EH (cell line): ENCODE measurements at regions not wholly inside any gene's neighbourhood (a gene's known extent, or its start where the extent isn't known, plus 50 kb on each side); places are given as distances from the start of the nearest gene placed in this dataset.
"Not testable (repeated sequence)": the region's sequence is repeated elsewhere in the genome, so short reads cannot be mapped to it uniquely, and the experiment has no call there.

Experiments
- DNase-seq: peaks from one replicate; pipeline ENCODE4 v3.0.0-alpha.2; 2015; ENCODE audit warnings: low read depth

DNA sequence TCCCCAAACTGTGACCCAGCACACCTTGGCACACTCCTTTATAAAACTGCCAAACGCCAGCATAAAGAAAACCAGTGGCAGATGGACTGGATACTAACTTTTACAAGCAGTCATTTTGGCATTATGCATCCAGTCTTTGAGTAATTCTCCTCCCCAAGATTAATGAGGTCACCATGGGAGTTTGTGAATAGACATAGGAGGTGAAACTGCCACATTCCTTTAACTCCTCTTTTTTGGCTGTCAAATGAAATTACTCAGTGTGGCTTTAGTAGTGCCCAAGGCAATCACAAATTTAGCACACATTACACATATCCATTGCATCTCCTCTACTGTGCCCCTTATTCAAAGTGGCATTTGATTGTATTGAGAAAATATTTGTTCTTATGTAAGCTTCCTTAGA lies 315.3 kb upstream of the FGF13 start:
- DNase-seq, result no peak

DNA sequence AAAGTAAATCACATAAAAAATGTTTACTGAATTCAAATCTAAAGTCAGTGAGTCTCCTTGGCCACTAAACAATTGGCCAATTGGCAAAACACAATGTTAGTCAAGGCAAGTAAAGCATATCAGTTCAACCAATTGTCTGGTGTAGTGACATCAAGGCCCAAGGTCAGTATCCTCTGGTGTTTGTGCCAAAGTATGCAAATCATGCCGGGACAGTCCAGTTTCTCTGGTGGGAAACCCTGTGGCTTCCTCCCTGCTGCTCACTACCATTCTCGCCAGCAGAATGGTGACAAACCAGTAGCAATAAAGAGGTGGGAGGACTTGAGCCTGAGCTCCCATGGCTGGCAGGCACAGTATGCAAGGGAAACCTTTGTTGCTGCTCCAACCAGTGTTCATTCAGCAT lies 314.9 kb upstream of the FGF13 start:
- no peak for DNase-seq

DNA sequence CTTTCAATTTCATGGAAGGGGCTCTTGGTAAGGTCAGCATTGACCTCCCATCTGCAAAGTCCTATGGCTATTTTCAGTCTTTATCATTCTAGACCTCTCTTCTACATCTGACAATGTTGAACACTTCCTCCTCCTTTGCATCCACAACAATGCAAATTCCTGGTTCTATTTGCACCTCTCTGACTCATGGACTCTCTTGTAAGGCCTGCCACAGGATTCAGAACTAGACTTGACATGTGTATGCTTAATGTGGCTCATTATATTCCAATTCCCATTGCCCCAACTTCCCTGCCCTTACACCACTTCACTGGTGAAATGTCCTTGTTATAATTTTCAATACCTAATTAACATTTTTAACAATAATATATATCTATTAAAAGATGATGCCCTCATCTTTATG lies 314.3 kb upstream of the FGF13 start:
- DNase-seq, result no peak

DNA sequence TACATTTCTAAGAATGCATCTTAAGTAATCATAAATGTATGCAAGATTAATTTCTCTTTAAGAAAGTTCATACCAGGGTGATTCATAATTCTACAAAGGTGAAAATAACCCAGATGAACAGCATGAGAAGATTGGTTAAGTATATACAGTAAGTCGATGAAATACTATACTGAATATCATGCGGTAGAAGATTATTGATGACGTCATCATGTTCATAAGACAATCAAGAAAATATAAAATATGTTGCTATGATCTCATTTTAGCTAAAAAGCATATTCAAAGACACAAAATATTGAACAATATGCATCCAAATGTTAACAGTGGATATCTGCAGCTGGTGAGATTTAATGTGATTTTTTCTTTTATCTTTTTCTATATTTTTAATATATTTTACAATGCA lies 312.0 kb upstream of the FGF13 start:
- DNase-seq, result no peak

DNA sequence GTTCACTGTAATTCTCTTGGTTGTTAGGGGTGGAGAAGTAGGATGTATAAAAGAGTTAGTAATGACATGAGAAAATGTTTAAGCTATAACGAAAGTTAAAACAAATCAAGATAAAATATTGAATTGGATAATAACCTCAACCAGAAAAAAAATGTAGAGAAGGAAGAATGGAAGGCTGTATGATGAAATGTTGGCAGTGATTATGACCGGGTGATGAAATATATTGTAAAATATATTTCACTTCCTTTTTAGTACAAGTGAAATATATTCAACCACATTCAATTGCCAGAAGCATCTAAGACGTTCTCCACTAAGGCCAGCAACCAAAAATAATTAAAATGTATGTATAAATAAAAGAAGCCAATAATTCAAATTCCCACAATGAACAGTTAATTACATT lies 309.3 kb upstream of the FGF13 start:
- DNase-seq, result no peak

DNA sequence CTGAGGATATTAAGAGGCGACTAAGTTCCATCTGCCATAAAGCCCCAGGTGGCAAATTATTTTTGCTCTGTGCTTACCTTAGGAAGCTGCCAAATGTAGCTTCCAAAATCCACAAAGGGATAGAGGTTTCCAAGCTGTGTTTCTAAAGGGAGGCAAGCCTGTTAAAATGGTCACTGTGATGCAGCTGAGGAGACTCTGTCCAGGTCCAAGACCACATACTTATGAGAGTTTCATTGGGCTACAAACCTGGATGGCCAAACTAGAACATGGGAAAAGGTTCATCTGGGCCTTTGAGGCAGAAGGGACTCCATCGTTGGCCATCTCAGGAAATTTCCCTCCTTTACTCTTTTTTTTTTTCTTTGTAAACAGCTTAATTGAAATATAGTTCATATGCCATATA lies 306.9 kb upstream of the FGF13 start:
- no peak for DNase-seq

DNA sequence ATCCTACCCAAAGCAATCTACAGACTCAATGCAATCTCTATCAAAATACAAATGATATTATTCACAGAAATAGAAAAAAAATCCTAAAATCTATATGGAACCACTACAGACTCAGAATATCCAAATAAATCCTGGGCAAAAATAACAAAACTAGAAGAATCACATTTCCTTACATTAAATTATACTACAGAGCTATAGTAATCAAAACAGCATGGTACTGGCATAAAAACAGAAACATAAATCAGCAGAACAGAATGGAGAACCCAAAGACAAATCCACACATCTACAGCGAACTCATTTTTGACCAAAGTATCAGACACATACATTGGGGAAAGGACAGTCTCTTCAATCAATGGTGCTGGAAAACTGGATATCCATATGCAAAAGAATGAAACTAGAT lies 304.1 kb upstream of the FGF13 start:
- no peak for DNase-seq

DNA sequence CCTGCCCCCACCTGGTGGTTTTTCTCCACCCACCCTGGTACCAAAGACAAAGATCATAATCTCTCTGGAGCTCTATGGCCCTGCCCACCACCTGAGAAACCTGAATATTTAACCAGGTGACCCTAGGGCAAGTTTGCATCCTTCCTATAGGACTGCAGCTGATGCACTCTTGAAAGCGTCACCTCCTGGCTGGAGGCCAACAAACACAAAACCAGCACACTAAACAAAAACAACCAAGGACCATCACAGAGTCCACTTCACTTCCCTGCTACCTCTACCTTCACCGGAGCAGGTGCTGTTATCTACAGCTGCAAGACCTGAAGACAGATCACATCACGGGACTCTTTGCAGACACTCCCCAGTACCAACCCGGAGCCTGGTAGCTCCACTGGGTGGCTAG lies 296.7 kb upstream of the FGF13 start:
- DNase-seq, result no peak

DNA sequence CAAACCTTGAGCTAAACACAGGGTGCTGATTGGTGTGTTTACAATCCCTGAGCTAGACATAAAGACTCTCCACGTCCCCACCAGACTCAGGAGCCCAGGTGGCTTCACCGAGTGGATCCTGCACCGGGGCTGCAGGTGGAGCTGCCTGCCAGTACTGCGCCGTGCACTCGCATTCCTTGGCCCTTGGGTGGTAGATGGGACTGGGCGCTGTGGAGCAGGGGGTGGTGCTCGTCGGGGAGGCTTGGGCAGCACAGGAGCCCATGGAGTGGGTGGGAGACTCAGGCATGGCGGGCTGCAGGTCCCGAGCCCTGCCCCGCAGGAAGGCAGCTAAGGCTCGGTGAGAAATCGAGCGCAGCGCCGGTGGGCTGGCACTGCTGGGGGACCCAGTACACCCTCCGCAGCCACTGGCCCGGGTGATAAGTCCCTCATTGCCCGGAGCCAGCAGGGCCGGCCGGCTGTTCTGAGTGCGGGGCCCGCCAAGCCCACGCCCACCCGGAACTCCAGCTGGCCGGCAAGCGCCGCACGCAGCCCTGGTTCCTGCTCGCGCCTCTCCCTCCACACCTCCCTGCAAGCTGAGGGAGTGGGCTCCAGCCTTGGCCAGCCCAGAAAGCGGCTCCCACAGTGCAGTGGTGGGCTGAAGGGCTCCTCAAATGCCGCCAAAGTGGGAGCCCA lies 292.5 kb upstream of the FGF13 start:
- not testable (repeated sequence) for DNase-seq

DNA sequence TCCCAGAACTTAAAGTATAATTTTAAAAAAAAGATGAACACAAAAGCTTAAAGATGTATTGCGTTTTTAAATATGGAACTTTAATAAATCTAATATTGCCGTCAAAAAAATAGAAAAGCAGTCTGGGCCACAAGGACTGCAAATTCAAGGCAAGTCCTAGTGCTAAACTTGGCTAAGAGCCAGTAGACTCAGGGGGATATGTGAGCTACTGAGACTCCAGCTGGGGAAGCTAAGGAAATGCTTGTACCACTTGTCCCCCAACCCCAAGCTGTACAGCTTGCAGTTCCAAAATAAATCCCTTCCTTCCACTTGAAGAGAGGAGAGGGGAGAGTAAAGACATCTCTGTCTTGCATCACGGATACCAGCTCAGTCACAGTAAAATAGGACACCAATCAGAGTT lies 290.8 kb upstream of the FGF13 start:
- DNase-seq, result no peak

DNA sequence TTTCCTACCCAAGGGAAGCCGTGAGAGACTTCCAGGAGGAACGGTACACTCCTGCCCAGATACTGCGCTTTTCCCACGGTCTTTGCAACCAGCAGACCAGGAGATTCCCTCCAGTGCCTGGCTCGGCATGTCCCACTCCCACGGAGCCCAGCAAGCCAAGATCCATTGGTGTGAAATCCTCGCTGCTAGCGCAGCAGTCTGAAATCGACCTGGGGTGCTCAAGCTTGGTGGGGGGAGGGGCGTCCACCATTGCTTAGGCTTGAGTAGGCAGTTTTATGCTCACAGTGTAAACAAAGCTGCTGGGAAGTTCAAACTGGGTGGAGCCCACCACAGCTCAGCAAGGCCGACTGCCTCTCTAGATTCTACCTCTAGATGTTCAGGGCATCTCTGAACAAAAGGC lies 284.8 kb upstream of the FGF13 start:
- DNase-seq, result no peak

DNA sequence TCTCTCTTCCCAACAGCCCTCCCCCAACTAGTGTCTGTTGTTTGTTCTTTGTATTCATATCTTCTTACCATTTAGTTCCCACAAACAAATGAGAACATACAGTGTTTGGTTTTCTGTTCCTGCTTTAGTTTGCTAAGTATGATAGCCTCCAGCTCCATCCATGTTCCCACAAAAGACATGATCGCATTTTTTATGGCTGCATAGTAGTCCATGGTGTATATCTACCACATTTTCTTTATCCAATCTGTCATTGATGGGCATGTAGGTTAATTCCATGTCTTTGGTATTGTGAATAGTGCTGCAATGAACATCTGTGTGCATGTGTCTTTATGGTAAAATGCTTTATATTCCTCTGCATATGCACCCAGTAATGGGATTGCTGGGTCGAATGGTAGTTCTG lies 283.9 kb upstream of the FGF13 start:
- no peak for DNase-seq

DNA sequence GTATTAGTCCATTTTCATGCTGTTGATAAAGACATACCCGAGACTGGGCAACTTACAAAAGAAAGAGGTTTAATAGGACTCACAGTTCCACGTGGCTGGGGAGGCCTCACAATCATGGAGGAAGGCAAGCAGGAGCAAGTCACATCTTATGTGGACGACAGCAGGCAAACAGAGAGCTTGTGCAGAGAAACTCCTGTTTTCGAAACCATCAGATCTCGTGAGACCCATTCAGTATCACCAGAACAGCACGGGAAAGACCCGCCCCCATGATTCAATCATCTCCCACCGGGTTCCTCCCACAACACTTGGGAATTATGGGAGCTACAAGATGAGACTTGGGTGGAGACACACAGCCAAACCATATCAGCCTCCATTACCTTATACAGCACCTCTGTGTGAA lies 278.9 kb upstream of the FGF13 start:
- not testable (repeated sequence) for DNase-seq

DNA sequence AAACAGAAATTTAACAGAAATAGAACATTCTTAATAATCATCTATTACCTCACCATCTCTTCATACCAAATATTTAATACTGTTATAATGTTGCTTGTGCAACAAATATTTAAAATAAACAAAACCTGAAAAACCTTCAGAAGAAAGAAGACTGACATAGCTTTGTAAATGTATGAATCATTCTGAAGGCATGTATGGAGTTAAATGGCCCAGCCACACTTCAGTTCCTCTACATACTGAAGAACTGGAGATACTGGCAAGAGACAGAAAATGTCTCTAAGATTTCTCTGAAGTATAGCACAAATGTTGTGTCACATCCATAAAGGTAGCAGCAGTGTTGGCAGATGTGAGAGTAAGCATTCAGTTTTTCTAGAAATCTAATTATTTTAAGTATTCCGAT lies 275.3 kb upstream of the FGF13 start:
- no peak for DNase-seq

DNA sequence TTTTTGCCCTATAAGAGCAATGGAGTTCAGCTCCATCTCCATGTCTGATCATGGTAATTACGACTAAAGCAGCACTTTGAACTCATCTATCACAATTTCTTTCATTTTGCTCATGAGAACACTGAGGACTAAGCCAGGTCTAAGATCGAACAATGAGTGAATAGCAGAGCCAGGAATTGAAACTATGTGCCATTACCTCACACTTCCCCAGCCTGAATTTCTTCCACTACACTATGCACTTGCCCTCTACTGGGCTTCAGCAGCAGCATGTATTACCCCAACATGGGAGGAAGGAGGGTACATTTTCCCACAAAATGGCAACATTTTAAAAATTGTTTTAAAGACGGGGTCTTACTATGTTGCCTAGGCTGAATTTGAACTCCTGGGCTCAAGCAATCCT lies 274.7 kb upstream of the FGF13 start:
- no peak for DNase-seq

DNA sequence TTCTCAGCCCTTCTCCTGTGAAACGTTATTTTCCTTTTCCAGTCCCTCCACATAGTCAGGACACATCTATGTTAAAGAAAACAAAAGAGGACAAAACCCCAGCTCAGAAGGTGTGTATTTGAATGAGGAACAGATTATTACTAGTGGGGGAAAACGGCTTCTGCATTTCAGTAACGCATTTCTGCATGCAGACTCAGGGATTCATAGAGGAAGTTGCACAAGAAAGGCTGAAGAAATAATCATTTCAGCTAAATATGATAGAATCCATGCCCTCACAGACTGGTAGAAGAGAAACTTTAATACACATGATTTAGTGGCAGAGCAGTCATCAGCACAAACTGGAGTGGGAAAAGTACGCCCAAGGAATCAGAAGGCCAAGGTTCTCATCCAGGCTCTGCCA lies 270.8 kb upstream of the FGF13 start:
- DNase-seq, result no peak

DNA sequence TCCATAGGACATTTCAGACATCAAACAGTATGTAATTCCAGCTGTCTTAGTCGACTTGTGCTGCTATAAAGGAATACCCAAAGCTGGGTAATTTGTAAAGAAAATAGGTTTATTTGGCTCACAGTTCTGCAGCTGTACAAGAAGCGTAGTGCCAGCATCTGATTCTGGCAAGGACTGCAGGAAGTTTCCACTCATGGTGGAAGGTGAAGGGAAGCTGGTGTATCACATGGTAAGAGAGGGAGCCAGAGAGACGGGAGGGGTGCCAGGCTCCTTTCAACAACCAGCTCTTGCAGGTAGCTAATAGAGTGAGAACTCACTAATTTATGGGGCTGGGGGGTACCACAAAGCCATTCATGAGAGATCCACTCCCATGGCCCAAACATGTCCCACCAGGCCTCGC lies 253.0 kb upstream of the FGF13 start:
- no peak for DNase-seq

DNA sequence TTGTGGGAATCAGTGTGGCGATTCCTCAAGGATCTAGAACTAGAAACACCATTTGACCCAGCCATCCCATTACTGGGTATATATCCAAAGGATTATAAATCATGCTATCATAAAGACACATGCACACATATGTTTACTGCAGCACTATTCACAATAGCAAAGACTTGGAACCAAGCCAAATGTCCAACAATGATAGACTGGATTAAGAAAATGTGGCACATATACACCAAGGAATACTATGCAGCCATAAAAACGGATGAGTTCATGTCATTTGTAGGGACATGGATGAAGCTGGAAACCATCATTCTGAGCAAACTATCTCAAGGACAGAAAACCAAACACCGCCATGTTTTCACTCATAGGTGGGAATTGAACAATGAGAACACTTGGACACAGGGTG lies 250.9 kb upstream of the FGF13 start:
- not testable (repeated sequence) for DNase-seq

DNA sequence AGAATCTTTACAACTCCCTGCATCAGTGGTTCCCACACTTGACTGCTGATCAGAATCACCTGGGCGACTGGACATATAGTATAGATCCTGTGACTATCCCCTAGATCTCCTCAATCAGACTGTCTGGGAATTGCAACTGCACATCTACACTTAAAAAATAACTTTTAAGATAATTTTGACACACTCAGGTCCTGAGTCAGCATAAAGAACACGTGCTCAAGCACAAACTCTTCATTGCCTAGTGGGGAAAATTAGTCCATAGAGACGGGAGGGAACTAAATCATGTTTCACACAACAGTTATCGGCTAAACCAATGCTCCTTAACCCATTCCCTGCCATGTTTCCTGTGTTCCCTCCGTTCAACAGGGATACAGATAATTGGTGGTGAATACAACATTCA lies 243.5 kb upstream of the FGF13 start:
- no peak for DNase-seq

DNA sequence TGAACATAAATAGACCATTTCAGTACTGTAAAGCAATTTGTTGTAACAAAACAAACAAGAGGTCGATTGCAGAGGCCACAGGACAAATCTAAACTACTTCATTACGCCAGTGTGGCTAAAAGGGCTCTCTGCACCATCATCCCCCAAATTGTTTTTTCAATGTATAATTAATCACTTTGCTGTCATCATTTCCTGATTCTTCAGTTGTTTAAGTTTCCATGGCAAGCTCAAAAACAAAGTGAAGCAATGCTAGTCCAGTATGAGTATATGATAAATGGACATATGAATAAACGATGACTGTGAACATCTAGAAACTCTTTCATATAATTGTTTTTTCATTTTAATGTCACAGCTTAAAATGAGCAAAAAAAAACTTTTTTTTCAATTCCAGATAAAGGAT lies 235.4 kb upstream of the FGF13 start:
- DNase-seq, result no peak

DNA sequence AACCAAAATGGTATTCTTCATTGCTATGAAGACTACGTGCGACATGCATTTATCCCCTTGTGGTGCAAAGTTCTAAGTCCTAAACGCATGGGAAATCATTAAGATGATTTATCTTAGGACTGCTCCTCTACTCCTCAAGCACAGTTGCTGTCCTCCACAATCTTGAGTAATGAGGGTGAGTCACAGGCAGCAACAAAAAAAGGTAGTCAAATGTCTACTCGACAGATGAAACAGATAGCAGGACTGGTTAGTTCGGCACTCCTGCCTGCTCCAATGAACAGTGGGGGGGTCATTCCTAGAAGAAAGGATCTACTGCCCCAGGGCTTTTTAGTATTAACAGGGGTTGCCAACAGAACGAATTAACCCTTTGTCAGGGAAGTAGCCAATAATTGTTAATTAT lies 233.7 kb upstream of the FGF13 start:
- no peak for DNase-seq

DNA sequence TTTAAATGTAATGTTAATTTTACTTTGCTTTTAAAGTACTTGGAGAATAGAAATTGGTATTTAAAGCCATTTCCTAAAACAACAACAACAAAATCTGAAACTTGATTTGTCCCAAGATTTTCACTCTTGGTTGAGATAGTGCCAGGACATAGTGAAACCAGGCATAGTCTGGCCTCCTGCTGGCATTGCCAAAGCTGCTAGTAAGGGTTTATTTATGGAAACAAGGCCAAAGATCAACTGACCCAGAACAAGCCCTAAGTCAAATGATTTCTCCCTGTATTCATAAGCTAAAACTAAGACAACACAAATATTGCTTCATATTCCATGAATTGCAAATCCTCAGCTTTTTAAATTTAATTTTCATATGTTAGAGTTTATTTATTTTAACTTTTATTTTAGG lies 227.5 kb upstream of the FGF13 start:
- DNase-seq, result no peak

DNA sequence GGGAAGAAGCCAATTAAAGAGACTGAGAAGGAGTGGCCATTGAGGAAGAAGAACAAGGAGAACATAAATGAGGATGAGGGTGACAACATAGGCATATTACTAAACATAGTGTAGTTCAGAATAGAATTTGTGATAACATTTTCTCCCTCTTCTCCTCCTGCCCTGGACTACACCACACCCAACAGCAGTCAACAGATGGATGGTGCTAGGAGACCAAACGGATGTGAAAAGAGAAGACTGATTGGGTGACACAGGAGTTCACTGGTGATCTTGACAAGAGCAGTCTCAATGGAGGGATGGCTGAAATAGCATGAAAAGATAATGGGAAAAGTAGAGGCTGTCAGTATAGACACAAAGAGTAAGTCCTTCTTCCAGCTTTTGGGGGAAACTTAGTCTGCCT lies 226.5 kb upstream of the FGF13 start:
- DNase-seq, result no peak

DNA sequence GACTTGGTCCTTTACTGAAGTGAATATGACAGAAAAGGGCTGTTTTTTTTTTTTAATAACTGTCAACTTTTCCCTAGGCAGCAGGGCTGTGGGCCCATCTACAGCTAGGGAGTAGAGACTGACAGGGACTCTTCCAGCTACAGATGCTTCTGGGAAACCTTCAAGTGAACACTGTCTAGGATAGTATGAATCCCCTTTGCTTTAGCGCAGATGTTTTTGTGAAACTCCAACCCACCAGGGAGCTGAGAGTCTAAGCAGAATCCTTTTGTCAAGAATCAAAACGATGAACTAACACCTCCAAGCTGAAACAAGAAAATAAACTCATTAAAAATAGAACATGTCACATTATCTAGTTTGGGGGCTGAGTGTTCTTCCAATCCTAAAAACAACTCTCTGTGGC lies 219.7 kb upstream of the FGF13 start:
- DNase-seq, result no peak

DNA sequence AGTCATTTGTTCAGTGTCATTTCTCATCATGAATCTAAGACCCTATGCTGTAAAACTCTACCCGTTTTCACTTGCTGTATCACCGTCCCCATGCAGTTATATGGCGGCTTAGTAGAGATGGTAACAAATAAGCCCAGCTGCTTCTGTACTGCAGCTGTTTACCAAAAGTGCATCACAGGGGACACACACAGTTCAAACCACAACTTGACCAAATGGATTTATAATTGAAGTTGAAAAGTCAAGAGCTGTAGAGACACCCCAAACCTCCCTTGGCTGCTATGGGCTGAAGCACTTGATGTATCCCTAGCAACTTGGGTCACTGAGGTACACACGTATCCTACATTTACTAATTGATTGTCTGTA lies 219.0 kb upstream of the FGF13 start:
- no peak for DNase-seq
